GM12878 (cell line): ENCODE measurements at regions not wholly inside any gene's neighbourhood (a gene's known extent, or its start where the extent isn't known, plus 50 kb on each side); places are given as distances from the start of the nearest gene placed in this dataset.

ENCODE experiments used
- ATF2 ChIP-seq: IDR thresholded peaks from 2 replicates; pipeline ENCODE4 v1.6.1; 2012; ENCODE audit warnings: low read length, inconsistent platforms
- CREM ChIP-seq: IDR thresholded peaks from 2 replicates; pipeline ENCODE4 v1.6.1; 2014; ENCODE audit warnings: antibody characterized with exemption, low read depth
- CTCF ChIP-seq, 3 experiments: IDR thresholded peaks in 2 of 3; conservative IDR thresholded peaks in 1 of 3; 2 replicates each; pipeline ENCODE4 v1.5.1; 2011; ENCODE audit warnings: low read depth in 3 of 3, low read length in 3 of 3, mild to moderate bottlenecking in 3 of 3, control low read depth in 2 of 3, moderate library complexity in 2 of 3, inconsistent platforms in 1 of 3, mixed read lengths in 1 of 3; ENCODE audit not compliant: control insufficient read depth in 2 of 3, insufficient read depth in 1 of 3; ENCODE audit errors: extremely low read depth in 1 of 3
- GABPA ChIP-seq: IDR thresholded peaks from 2 replicates; pipeline ENCODE4 v1.6.1; 2014; ENCODE audit warnings: antibody characterized with exemption, low read depth, mild to moderate bottlenecking, inconsistent platforms
- NFYB ChIP-seq: IDR thresholded peaks from 2 replicates; pipeline ENCODE4 v1.6.1; 2011; ENCODE audit warnings: low read depth, mild to moderate bottlenecking, low read length, improper control_type of control experiment, moderate library complexity; ENCODE audit not compliant: insufficient read depth
- POLR2A ChIP-seq: IDR thresholded peaks from 2 replicates; pipeline ENCODE4 v1.6.1; 2011; ENCODE audit warnings: low read depth, mild to moderate bottlenecking, low read length
- POLR2AphosphoS5 ChIP-seq: IDR thresholded peaks from 2 replicates; pipeline ENCODE4 v1.6.1; 2011; ENCODE audit warnings: mild to moderate bottlenecking, low read length, inconsistent platforms
- ZBTB33 ChIP-seq: fragments of 450-650 bp; IDR thresholded peaks from 2 replicates; pipeline ENCODE4 v1.6.1; 2017; ENCODE audit warnings: mild to moderate bottlenecking

DNA sequence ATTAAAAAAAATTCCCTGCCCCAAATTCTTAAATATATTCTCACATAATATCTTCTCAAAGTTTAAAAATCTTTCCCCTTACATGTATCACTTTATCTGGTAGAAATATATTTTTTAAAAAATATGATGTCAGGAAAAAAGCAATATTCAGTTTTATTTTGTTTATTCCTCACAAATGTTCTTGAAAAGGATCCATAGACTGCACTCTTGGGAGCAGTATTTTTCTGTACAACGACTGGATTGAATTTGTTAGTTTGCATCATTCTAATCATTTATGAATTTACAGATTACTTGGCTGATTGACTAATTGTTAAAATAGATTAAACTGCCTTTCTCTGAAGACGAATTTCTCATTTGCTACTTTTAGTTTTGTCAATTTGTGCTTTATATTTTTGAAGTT, 468.1 kb upstream of the NOVA1 start:
- TF ChIP-seq GABPA: no peak
- TF ChIP-seq CTCF (IDR thresholded peaks at IDR 0.05 in 2 of 3, conservative IDR thresholded peaks at IDR 0.05 in 1 of 3; ENCODE audit: control insufficient read depth in 2 of 3, extremely low read depth in 1 of 3, insufficient read depth in 1 of 3, low read depth in 3 of 3, low read length in 3 of 3): no peak
- TF ChIP-seq ATF2: no peak
- TF ChIP-seq CREM: no peak
- TF ChIP-seq ZBTB33: no peak
- no peak for TF ChIP-seq NFYB
- no peak for TF ChIP-seq POLR2A
- TF ChIP-seq POLR2AphosphoS5: no peak
